ENCODE measurements at regions not wholly inside any gene's neighbourhood (a gene's known extent, or its start where the extent isn't known, plus 50 kb on each side); places are given as distances from the start of the nearest gene placed in this dataset.

DNA sequence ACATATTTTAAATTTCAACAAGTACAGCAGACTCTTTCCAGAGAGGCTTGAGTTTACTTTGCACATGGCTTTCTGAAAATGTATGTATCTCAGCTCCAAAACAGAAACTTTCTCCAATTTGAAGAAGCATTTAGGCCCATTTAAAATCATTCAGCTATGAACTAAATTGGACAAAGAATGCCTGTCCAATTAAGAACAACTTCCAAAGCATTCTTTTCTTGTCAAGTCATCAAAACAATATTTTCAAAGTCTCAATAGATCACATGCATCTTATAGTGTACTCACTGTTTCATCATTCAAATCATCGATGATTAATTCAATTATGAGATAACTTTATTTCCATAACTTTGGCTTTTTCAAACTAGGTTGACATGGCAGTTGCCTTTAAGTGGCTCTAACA is 95.2 kb downstream of the KBTBD8 start:
- Histone ChIP-seq H3F3A (ENCODE audit: insufficient read depth, low read length, poor library complexity, severe bottlenecking) (no peaks in the 10 kb centered on the region), H3K4me2 (ENCODE audit: low read length) (no peak overlapping the region), H4K20me1 (ENCODE audit: insufficient read depth) (no peaks in the 10 kb centered on the region), H3K9ac (ENCODE audit: low read length) (no peak overlapping the region), H3K9me2 (ENCODE audit: insufficient read depth, low read length) (no peaks in the 10 kb centered on the region), H3K27ac (ENCODE audit: low read length) (no peak overlapping the region), H3K4me3 (ENCODE audit: low read length) (no peak overlapping the region), H3K36me3 (ENCODE audit: insufficient read depth, low read length) (no peaks in the 10 kb centered on the region), H3K27me3 (ENCODE audit: insufficient read depth, low read depth, low read length) (no peaks in the 10 kb centered on the region), H3K79me2 (replicated peaks; ENCODE audit: insufficient read depth, low read length) (no peaks in the 10 kb centered on the region), H2AFZ (ENCODE audit: low read depth, low read length) (no peak overlapping the region), H3K9me3 (ENCODE audit: low read length) (no peaks in the 10 kb centered on the region)
- TF ChIP-seq RAD21 (conservative IDR thresholded peaks at IDR 0.05): no peak
- TF ChIP-seq, protein P1, sequence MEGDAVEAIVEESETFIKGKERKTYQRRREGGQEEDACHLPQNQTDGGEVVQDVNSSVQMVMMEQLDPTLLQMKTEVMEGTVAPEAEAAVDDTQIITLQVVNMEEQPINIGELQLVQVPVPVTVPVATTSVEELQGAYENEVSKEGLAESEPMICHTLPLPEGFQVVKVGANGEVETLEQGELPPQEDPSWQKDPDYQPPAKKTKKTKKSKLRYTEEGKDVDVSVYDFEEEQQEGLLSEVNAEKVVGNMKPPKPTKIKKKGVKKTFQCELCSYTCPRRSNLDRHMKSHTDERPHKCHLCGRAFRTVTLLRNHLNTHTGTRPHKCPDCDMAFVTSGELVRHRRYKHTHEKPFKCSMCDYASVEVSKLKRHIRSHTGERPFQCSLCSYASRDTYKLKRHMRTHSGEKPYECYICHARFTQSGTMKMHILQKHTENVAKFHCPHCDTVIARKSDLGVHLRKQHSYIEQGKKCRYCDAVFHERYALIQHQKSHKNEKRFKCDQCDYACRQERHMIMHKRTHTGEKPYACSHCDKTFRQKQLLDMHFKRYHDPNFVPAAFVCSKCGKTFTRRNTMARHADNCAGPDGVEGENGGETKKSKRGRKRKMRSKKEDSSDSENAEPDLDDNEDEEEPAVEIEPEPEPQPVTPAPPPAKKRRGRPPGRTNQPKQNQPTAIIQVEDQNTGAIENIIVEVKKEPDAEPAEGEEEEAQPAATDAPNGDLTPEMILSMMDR (IDR thresholded peaks at IDR 0.05; ENCODE audit: poor library complexity, severe bottlenecking): no peak
- TF ChIP-seq, protein P2, sequence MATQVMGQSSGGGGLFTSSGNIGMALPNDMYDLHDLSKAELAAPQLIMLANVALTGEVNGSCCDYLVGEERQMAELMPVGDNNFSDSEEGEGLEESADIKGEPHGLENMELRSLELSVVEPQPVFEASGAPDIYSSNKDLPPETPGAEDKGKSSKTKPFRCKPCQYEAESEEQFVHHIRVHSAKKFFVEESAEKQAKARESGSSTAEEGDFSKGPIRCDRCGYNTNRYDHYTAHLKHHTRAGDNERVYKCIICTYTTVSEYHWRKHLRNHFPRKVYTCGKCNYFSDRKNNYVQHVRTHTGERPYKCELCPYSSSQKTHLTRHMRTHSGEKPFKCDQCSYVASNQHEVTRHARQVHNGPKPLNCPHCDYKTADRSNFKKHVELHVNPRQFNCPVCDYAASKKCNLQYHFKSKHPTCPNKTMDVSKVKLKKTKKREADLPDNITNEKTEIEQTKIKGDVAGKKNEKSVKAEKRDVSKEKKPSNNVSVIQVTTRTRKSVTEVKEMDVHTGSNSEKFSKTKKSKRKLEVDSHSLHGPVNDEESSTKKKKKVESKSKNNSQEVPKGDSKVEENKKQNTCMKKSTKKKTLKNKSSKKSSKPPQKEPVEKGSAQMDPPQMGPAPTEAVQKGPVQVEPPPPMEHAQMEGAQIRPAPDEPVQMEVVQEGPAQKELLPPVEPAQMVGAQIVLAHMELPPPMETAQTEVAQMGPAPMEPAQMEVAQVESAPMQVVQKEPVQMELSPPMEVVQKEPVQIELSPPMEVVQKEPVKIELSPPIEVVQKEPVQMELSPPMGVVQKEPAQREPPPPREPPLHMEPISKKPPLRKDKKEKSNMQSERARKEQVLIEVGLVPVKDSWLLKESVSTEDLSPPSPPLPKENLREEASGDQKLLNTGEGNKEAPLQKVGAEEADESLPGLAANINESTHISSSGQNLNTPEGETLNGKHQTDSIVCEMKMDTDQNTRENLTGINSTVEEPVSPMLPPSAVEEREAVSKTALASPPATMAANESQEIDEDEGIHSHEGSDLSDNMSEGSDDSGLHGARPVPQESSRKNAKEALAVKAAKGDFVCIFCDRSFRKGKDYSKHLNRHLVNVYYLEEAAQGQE (IDR thresholded peaks at IDR 0.05; ENCODE audit: borderline replicate concordance): no peak
- no peak for TF ChIP-seq MXI1 (conservative IDR thresholded peaks at IDR 0.05; ENCODE audit: poor library complexity, severe bottlenecking)
- TF ChIP-seq POLR2AphosphoS5 (IDR thresholded peaks at IDR 0.05): no peak
- TF ChIP-seq EZH2 (IDR thresholded peaks at IDR 0.05; ENCODE audit: borderline replicate concordance, insufficient read depth, low read length, poor library complexity, severe bottlenecking): no peak

DNA sequence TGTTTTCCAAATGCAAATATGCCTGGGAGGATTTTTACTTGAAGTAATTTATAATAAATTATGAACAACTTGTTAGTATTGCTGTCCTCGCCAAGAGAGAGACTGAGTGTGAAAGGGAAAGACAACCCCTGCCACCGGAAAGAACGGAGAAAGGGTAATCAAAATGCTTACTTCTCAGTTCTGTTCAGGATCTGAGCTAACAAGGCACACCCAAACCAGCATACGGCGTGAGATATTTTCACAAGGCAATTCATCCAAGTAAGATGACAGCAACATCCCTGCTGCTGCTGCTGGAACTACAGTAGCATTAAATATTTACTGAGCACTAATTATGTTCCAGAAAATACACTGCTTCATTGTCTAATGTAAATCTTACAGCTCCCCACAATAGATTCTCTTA is 96.1 kb downstream of the KBTBD8 start:
- no peak overlapping the region for H3K4me3 ChIP-seq (ENCODE audit: low read length)
- H3K27ac ChIP-seq (ENCODE audit: low read length): no peak overlapping the region
- H3K9me3 ChIP-seq (ENCODE audit: low read length): no peaks in the 10 kb centered on the region
- no peak overlapping the region for H3K4me2 ChIP-seq (ENCODE audit: low read length)
- H3K79me2 ChIP-seq (replicated peaks; ENCODE audit: insufficient read depth, low read length): no peaks in the 10 kb centered on the region
- no peak overlapping the region for H2AFZ ChIP-seq (ENCODE audit: low read depth, low read length)
- H4K20me1 ChIP-seq (ENCODE audit: insufficient read depth): no peaks in the 10 kb centered on the region
- H3K9me2 ChIP-seq (ENCODE audit: insufficient read depth, low read length): no peaks in the 10 kb centered on the region
- no peak overlapping the region for H3K9ac ChIP-seq (ENCODE audit: low read length)
- TF ChIP-seq, protein P1 (IDR thresholded peaks at IDR 0.05; ENCODE audit: poor library complexity, severe bottlenecking): no peak
- TF ChIP-seq EP300 (conservative IDR thresholded peaks at IDR 0.05; ENCODE audit: poor library complexity, severe bottlenecking) (no peak), RAD21 (conservative IDR thresholded peaks at IDR 0.05) (no peak), MXI1 (conservative IDR thresholded peaks at IDR 0.05; ENCODE audit: poor library complexity, severe bottlenecking) (no peak)
- no peaks in the 10 kb centered on the region for H3K27me3 ChIP-seq (ENCODE audit: insufficient read depth, low read depth, low read length)
- H3F3A ChIP-seq (ENCODE audit: insufficient read depth, low read length, poor library complexity, severe bottlenecking): no peaks in the 10 kb centered on the region
- H3K36me3 ChIP-seq (ENCODE audit: insufficient read depth, low read length): no peaks in the 10 kb centered on the region

Measured in neural cell (in vitro differentiated cells).